MM.1S (cell line): ENCODE measurements at regions not wholly inside any gene's neighbourhood (a gene's known extent, or its start where the extent isn't known, plus 50 kb on each side); places are given as distances from the start of the nearest gene placed in this dataset.

ENCODE experiments used
- DNase-seq: peaks from one replicate; pipeline ENCODE4 v3.0.0-alpha.2; 2015
- H2AFZ ChIP-seq: fragments of 300-600 bp; sonication (generic); 2 replicates; pipeline ENCODE4 v1.6.0; 2016; ENCODE audit warnings: antibody characterized with exemption, low read length
- H3F3A ChIP-seq: fragments of 300-600 bp; sonication (generic); 2 replicates; pipeline ENCODE4 v1.6.1; 2016; ENCODE audit warnings: mild to moderate bottlenecking, antibody characterized with exemption, low read length, moderate library complexity, mixed read lengths; ENCODE audit not compliant: insufficient read depth
- H3K27ac ChIP-seq: fragments of 300-600 bp; sonication (generic); 2 replicates; pipeline ENCODE4 v1.5.1; 2016; ENCODE audit warnings: mild to moderate bottlenecking, low read length
- H3K27me3 ChIP-seq: fragments of 300-600 bp; sonication (generic); replicated peaks from 2 replicates; pipeline ENCODE4 v1.6.0; 2016; ENCODE audit warnings: low read length; ENCODE audit not compliant: insufficient read depth
- H3K36me3 ChIP-seq: fragments of 300-600 bp; sonication (generic); replicated peaks from 2 replicates; pipeline ENCODE4 v1.6.1; 2016; ENCODE audit warnings: mild to moderate bottlenecking, low read length, mixed read lengths; ENCODE audit not compliant: insufficient read depth
- H3K4me1 ChIP-seq: fragments of 300-600 bp; sonication (generic); 2 replicates; pipeline ENCODE4 v1.6.1; 2016; ENCODE audit warnings: low read length, mixed read lengths
- H3K4me2 ChIP-seq: fragments of 300-600 bp; sonication (generic); 2 replicates; pipeline ENCODE4 v1.6.0; 2016; ENCODE audit warnings: low read depth, low read length
- H3K4me3 ChIP-seq: fragments of 300-600 bp; sonication (generic); 2 replicates; pipeline ENCODE4 v1.5.1; 2016; ENCODE audit warnings: low read length, mixed read lengths
- H3K79me2 ChIP-seq: fragments of 300-600 bp; sonication (generic); 2 replicates; pipeline ENCODE4 v1.6.1; 2016; ENCODE audit warnings: mixed run types, low read length, mixed read lengths
- H3K9ac ChIP-seq: fragments of 300-600 bp; sonication (generic); 2 replicates; pipeline ENCODE4 v1.6.1; 2016; ENCODE audit warnings: low read length, mixed read lengths
- H3K9me2 ChIP-seq: fragments of 300-600 bp; sonication (generic); replicated peaks from 2 replicates; pipeline ENCODE4 v1.6.1; 2016; ENCODE audit warnings: mild to moderate bottlenecking, low read length, mixed read lengths; ENCODE audit not compliant: insufficient read depth
- H3K9me3 ChIP-seq: fragments of 300-600 bp; sonication (generic); replicated peaks from 2 replicates; pipeline ENCODE4 v1.6.1; 2016; ENCODE audit warnings: mild to moderate bottlenecking, low read length, mixed read lengths; ENCODE audit not compliant: insufficient read depth
- H4K20me1 ChIP-seq: fragments of 300-600 bp; sonication (generic); 2 replicates; pipeline ENCODE4 v1.6.1; 2016; ENCODE audit warnings: mild to moderate bottlenecking, low read length, moderate library complexity, mixed read lengths; ENCODE audit not compliant: insufficient read depth
- CTCF ChIP-seq: fragments of 300-600 bp; sonication (generic); IDR thresholded peaks from 2 replicates; pipeline ENCODE4 v1.5.1; 2016; ENCODE audit warnings: antibody characterized with exemption, low read length, mixed read lengths
- EZH2 ChIP-seq: fragments of 300-600 bp; sonication (generic); optimal IDR thresholded peaks from 2 replicates; pipeline ENCODE3; 2017; ENCODE audit warnings: low read depth, mild to moderate bottlenecking, antibody characterized with exemption, low read length, mixed read lengths
- EZH2phosphoT487 ChIP-seq: fragments of 300-600 bp; sonication (generic); IDR thresholded peaks from 2 replicates; pipeline ENCODE4 v1.6.1; 2018; ENCODE audit warnings: antibody characterized with exemption, low read length

- no peak overlapping the region for H3K4me3 ChIP-seq
- H3K27me3 ChIP-seq = no peaks in the 10 kb centered on the region
- TF ChIP-seq EZH2 (no peak), CTCF (no peak), EZH2phosphoT487 (no peak)
- no peak overlapping the region for H2AFZ ChIP-seq
- H3K36me3 ChIP-seq = no peaks in the 10 kb centered on the region
- H3K27ac ChIP-seq = no peak overlapping the region
- no peaks in the 10 kb centered on the region for H3K79me2 ChIP-seq
- H3K9ac ChIP-seq = no peak overlapping the region
- no peaks in the 10 kb centered on the region for H3F3A ChIP-seq
- no peaks in the 10 kb centered on the region for H3K9me2 ChIP-seq
- no peaks in the 10 kb centered on the region for H3K9me3 ChIP-seq
- no peak for DNase-seq
- H3K4me1 ChIP-seq = no peaks in the 10 kb centered on the region
- no peaks in the 10 kb centered on the region for H4K20me1 ChIP-seq
- H3K4me2 ChIP-seq = no peak overlapping the region
Observed at GRCh38 chr2:22347306-22347705, 1037.7 kb upstream of the KLHL29 start.

GRCh38 chr2:22350621-22351020, 1034.4 kb upstream of the KLHL29 start:
- no peak overlapping the region for H3K27ac ChIP-seq
- no peaks in the 10 kb centered on the region for H3K9me2 ChIP-seq
- no peak overlapping the region for H3K4me3 ChIP-seq
- TF ChIP-seq EZH2 = no peak
- TF ChIP-seq EZH2phosphoT487 = no peak
- no peak for TF ChIP-seq CTCF
- H3K4me1 ChIP-seq = no peaks in the 10 kb centered on the region
- H3K4me2 ChIP-seq = no peak overlapping the region
- no peak overlapping the region for H3K9ac ChIP-seq
- no peaks in the 10 kb centered on the region for H3K36me3 ChIP-seq
- H3K79me2 ChIP-seq = no peaks in the 10 kb centered on the region
- H4K20me1 ChIP-seq = no peaks in the 10 kb centered on the region
- H3F3A ChIP-seq = no peaks in the 10 kb centered on the region
- H3K27me3 ChIP-seq = no peaks in the 10 kb centered on the region
- no peak overlapping the region for H2AFZ ChIP-seq
- no peak for DNase-seq
- H3K9me3 ChIP-seq = no peaks in the 10 kb centered on the region

- no peaks in the 10 kb centered on the region for H3K9me3 ChIP-seq
- no peaks in the 10 kb centered on the region for H3K27me3 ChIP-seq
- H3K36me3 ChIP-seq = no peaks in the 10 kb centered on the region
- H3K27ac ChIP-seq = no peak overlapping the region
- TF ChIP-seq CTCF (peak; percentile 87), EZH2 (no peak), EZH2phosphoT487 (no peak)
- no peak overlapping the region for H3K4me2 ChIP-seq
- no peaks in the 10 kb centered on the region for H3K4me1 ChIP-seq
- H3K4me3 ChIP-seq = no peak overlapping the region
- no peaks in the 10 kb centered on the region for H3K9me2 ChIP-seq
- no peaks in the 10 kb centered on the region for H3F3A ChIP-seq
- no peak overlapping the region for H2AFZ ChIP-seq
- DNase-seq = peak; percentile 42
- H4K20me1 ChIP-seq = no peaks in the 10 kb centered on the region
- no peak overlapping the region for H3K9ac ChIP-seq
- H3K79me2 ChIP-seq = no peaks in the 10 kb centered on the region
Observed at GRCh38 chr2:22355816-22356433, 1029.1 kb upstream of the KLHL29 start.
